Upper lobe of right lung (tissue), 1 donor: ENCODE measurements at regions not wholly inside any gene's neighbourhood (a gene's known extent, or its start where the extent isn't known, plus 50 kb on each side); places are given as distances from the start of the nearest gene placed in this dataset.
A peak's percentile ranks its signal among the peaks of the same experiment; 100 is the strongest.
"Not testable (repeated sequence)": the region's sequence is repeated elsewhere in the genome, so short reads cannot be mapped to it uniquely, and the experiment has no call there.

Experiments
- ATAC-seq: fragments of 200-7000 bp; cut with Tn5 transposase; one replicate; pipeline ENCODE4 v1.9.1; 2020; ENCODE audit warnings: mild to moderate bottlenecking, moderate library complexity
- DNase-seq: peaks from one replicate; pipeline ENCODE4 v3.0.0-alpha.2; 2020
- H3K27ac ChIP-seq: fragments of 200-600 bp; one replicate; pipeline ENCODE4 v1.8.0; 2022
- H3K27me3 ChIP-seq: fragments of 200-600 bp; one replicate; pipeline ENCODE4 v1.8.0; 2022; ENCODE audit warnings: mild to moderate bottlenecking
- H3K36me3 ChIP-seq: fragments of 200-600 bp; one replicate; pipeline ENCODE4 v1.8.0; 2022
- H3K4me1 ChIP-seq: fragments of 200-600 bp; one replicate; pipeline ENCODE4 v1.8.0; 2022
- H3K4me3 ChIP-seq: fragments of 200-600 bp; one replicate; pipeline ENCODE4 v1.8.0; 2022; ENCODE audit warnings: mild to moderate bottlenecking
- H3K9me3 ChIP-seq: fragments of 200-600 bp; one replicate; pipeline ENCODE4 v1.8.0; 2022
- intact Hi-C: fragments of 100-400 bp; cut with DNase I; formaldehyde crosslinking; loops from one replicate; pipeline ENCODE4 v1.11.0; 2022
- TF ChIP-seq, protein P1 (sequence below): fragments of 200-600 bp; IDR thresholded peaks from one replicate; pipeline ENCODE4 v1.8.0; 2022; ENCODE audit warnings: antibody characterized with exemption
- donor health status: DM: no; HTN: yes; CAD: no; lungs with severe emphysema.

DNA sequence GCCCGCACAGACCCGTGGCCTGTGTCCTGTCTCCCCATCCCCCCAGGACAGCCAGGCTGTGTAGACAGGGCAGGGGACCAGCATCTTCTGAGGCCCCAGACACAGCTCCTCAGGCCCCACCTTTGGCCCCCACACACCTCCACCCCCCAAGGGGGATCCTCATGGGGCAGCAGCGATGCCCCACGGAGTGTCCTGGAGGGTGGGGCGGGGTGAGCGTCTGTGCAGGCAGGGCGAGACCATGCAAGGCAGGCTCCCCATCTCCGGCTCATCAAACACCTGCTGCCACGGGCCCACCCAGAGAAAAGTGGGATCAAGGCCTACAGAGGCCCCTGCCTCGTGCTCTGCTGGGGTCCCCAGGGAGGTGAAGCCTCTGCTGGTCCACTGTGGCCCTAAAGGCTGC lies 118.7 kb upstream of the FOXD4L5 start:
- Histone ChIP-seq H3K27ac (no peak overlapping the region), H3K9me3 (no peaks in the 10 kb centered on the region), H3K4me1 (no peaks in the 10 kb centered on the region), H3K36me3 (no peaks in the 10 kb centered on the region), H3K27me3 (no peaks in the 10 kb centered on the region), H3K4me3 (no peak overlapping the region)
- TF ChIP-seq, protein P1, sequence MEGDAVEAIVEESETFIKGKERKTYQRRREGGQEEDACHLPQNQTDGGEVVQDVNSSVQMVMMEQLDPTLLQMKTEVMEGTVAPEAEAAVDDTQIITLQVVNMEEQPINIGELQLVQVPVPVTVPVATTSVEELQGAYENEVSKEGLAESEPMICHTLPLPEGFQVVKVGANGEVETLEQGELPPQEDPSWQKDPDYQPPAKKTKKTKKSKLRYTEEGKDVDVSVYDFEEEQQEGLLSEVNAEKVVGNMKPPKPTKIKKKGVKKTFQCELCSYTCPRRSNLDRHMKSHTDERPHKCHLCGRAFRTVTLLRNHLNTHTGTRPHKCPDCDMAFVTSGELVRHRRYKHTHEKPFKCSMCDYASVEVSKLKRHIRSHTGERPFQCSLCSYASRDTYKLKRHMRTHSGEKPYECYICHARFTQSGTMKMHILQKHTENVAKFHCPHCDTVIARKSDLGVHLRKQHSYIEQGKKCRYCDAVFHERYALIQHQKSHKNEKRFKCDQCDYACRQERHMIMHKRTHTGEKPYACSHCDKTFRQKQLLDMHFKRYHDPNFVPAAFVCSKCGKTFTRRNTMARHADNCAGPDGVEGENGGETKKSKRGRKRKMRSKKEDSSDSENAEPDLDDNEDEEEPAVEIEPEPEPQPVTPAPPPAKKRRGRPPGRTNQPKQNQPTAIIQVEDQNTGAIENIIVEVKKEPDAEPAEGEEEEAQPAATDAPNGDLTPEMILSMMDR: no peak
- ATAC-seq (peak; percentile 19), DNase-seq (peak; percentile 51)
- intact Hi-C loops: no loop called here

DNA sequence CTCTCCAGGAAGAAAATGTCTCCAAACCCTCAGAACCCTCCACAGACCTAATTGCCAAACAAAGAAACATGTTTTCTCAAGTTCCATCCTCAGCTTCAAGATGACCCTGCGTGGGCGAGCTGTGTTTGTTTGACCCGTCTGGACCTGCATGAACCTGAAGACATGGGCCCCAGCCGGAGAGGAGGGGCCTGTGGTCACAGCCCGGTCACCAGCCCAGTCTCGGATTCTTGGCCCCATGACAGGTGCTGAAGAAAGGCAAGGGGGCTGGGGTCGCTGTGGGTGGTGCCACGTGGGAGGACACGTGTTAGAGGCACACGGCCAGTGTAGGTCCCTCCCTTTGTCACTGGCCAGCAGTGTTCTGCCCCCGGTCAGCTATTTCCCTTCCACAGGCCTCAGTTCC lies 118.1 kb upstream of the FOXD4L5 start:
- H3K4me1 ChIP-seq, H3K4me3 ChIP-seq, H3K27ac ChIP-seq, H3K36me3 ChIP-seq, H3K27me3 ChIP-seq, ATAC-seq, intact Hi-C loops, H3K9me3 ChIP-seq: not testable (repeated sequence)
- DNase-seq: peak; percentile 52

DNA sequence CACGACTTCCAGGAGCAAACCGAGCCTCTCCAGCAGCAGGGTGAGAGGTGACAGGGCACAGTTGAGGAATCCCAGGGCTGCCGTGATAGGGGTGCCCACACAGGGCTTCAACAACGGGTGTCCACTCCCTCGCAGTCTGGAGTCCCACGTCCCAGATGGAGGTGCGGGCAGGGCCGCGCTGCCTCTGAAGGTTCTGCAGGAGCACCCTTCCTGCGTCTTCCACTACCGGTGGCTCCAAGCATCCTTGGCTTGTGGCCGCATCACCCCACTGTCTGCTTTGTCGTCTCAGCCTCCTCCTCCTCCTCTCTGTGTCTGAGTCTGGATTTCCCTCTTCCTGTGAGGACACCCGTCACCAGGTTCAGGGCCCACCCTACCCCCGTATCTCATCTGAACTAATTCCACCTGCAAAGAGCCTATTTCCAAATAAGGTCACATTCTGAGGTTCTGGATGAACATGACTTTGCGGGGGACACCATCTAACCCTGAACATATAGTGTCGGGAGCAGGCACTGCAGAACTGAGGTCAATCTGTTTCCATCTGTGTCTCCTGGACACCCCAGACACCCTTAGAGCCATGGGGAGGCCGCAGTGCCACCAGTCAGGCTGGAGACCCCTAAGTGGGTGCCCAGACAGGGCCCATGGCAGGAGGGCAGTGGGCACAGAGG lies 117.3 kb upstream of the FOXD4L5 start:
- H3K27me3 ChIP-seq, H3K36me3 ChIP-seq, H3K9me3 ChIP-seq, intact Hi-C loops, H3K4me3 ChIP-seq, ATAC-seq, H3K4me1 ChIP-seq, H3K27ac ChIP-seq: not testable (repeated sequence)
- peak; percentile 51 for DNase-seq

DNA sequence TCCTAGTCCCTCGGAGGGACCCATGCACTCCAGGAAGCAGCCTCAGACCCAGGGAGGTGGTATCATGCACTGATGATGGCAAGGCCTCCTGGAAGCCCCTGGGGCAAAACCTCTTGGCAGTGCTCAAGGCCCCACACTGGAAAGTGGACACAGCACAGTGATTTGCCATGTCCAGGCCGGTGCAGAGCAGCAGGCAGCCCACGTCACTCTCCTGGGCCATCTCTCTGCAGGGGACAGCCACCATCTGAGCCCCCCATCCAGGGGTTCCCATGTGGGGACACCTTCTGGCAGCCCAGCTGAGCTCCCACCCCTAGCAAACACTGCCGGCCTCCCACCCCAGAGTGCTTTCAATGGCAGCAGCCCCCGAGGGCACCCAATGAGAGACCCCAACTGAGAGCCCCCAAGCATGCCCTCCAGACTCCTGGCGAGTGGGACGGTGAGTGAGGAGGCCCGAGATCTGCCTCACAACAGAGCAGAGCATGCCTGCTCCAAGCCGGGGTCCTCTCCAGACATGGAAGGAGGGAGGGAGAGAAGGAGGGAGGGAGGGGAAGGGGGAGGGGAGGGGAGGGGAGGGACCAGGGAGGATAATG lies 116.5 kb upstream of the FOXD4L5 start:
- H3K27me3 ChIP-seq, H3K4me1 ChIP-seq, H3K4me3 ChIP-seq, H3K36me3 ChIP-seq, H3K27ac ChIP-seq, H3K9me3 ChIP-seq, intact Hi-C loops: not testable (repeated sequence)
- ATAC-seq: peak; percentile 18
- peak; percentile 52 for DNase-seq

DNA sequence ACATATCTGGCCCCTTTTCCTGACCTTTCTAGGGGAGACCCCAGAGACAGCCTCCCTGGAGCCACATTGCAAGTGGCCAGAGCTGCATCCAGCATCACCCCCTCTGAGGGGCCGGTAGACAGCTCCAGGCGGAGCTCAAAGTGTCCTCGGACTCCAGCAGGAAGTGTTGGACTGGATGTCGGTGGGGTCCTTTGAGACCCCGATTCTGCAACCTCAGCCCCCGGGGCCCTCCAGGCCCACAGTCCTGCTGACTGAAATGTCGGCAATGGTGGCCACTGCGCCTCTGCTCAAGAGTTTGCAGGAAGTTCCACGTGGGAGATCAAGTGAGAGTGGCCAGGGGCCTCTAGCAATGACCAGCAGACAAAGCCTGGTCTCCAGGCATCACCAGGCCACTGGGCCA lies 115.9 kb upstream of the FOXD4L5 start:
- Histone ChIP-seq H3K36me3 (no peaks in the 10 kb centered on the region), H3K27ac (no peak overlapping the region), H3K9me3 (no peaks in the 10 kb centered on the region), H3K4me1 (no peaks in the 10 kb centered on the region), H3K4me3 (no peak overlapping the region), H3K27me3 (no peaks in the 10 kb centered on the region)
- intact Hi-C loops: no loop called here
- TF ChIP-seq, protein P1: no peak
- DNase-seq (peak; percentile 58), ATAC-seq (no peak)

- H3K4me3 ChIP-seq, H3K27ac ChIP-seq, H3K27me3 ChIP-seq, H3K36me3 ChIP-seq, ATAC-seq, intact Hi-C loops, H3K4me1 ChIP-seq, H3K9me3 ChIP-seq: not testable (repeated sequence)
- peak; percentile 42 for DNase-seq
Measured at GRCh38 chr9:65397763-65398719, 113.0 kb upstream of the FOXD4L5 start.

DNA sequence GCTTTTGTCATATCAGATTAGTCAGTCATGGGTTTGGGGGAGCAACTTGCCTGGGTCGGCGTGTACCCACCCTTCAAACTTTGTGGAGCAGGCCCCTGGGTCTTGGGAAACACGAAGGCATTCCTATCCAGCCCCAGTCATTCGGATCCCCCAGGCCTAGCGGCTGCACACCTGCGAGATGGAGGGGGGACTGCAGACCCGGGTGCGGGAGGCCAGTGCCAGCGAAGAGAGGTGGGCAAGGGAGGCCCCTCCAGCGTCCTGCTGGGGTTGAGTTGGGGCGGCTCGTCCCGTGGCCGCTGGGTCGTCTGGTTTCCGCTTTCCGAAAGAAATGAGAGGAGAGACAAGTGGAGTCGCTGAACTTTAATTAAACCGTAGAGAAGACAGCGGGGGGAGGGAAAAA lies 112.2 kb upstream of the FOXD4L5 start:
- H3K27me3 ChIP-seq, H3K9me3 ChIP-seq, ATAC-seq, H3K4me3 ChIP-seq, H3K4me1 ChIP-seq, H3K36me3 ChIP-seq, intact Hi-C loops, H3K27ac ChIP-seq: not testable (repeated sequence)
- peak; percentile 26 for DNase-seq

GRCh38 chr9:65396601-65397000 lies 111.6 kb upstream of the FOXD4L5 start:
- H3K4me1 ChIP-seq, H3K27ac ChIP-seq, H3K27me3 ChIP-seq, H3K9me3 ChIP-seq, H3K36me3 ChIP-seq, intact Hi-C loops, H3K4me3 ChIP-seq, ATAC-seq: not testable (repeated sequence)
- DNase-seq: peak; percentile 29

DNA sequence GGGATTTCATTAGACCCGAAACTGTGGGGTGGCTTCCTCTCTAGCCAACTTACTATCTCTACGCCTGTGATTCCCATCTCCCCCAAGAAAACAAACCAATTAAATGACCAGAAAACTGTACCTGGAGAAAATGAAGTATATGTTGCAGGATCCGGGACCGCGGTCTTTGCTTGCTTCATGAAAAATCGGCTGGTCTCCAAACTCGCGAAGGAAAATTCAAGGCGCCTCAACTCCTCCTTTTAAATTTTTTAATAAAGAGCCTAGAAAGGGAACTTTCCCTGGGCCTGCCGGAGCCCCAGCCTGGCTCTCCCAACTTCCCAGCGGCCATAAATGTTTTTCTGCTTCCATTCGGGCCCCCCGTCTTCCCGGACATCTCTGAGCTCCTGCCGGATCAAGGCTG lies 110.8 kb upstream of the FOXD4L5 start:
- H3K9me3 ChIP-seq, H3K27me3 ChIP-seq, ATAC-seq, H3K27ac ChIP-seq, H3K4me1 ChIP-seq, H3K4me3 ChIP-seq, H3K36me3 ChIP-seq, DNase-seq, intact Hi-C loops: not testable (repeated sequence)

- H3K27ac ChIP-seq, H3K4me1 ChIP-seq, H3K9me3 ChIP-seq, H3K4me3 ChIP-seq, H3K36me3 ChIP-seq, DNase-seq, H3K27me3 ChIP-seq, intact Hi-C loops, ATAC-seq: not testable (repeated sequence)
Measured at GRCh38 chr9:65395121-65395520, 110.1 kb upstream of the FOXD4L5 start.

- H3K4me3 ChIP-seq, H3K36me3 ChIP-seq, intact Hi-C loops, ATAC-seq, DNase-seq, H3K27me3 ChIP-seq, H3K27ac ChIP-seq, H3K4me1 ChIP-seq, H3K9me3 ChIP-seq: not testable (repeated sequence)
Measured at GRCh38 chr9:65393111-65393810, 108.3 kb upstream of the FOXD4L5 start.
